ENCODE measurements at regions not wholly inside any gene's neighbourhood (a gene's known extent, or its start where the extent isn't known, plus 50 kb on each side); places are given as distances from the start of the nearest gene placed in this dataset.

- no peak for DNase-seq
Measured at GRCh38 chr11:11076879-11077278, 219.0 kb upstream of the ZBED5 start.

DNA sequence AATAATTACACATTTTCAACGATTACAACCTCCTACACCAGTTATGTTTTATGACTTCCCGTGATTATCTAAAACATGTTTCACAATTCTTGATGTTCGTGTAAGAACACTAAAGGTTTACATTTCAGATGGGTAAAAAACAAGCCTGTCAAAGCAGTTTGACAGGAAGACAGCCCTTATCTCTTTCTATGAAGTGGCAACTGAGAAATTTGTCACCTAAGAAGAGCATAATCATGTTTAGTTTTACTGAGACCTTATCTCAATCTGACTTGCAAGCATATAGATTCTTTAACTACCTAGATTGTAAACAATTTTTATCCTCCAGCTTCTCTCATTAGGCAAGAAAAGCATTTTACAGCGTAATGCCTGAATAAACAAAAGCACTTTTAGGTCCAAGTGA is 218.4 kb upstream of the ZBED5 start:
- DNase-seq = no peak

GRCh38 chr11:11075515-11076171 is 217.8 kb upstream of the ZBED5 start:
- no peak for DNase-seq

- no peak for DNase-seq
Measured at GRCh38 chr11:11074686-11075335, 217.0 kb upstream of the ZBED5 start.

GRCh38 chr11:11073996-11074395 is 216.1 kb upstream of the ZBED5 start:
- DNase-seq = no peak

GRCh38 chr11:11072067-11072466 is 214.2 kb upstream of the ZBED5 start:
- DNase-seq = no peak

GRCh38 chr11:11071486-11071885 is 213.6 kb upstream of the ZBED5 start:
- no peak for DNase-seq

- DNase-seq = no peak
Measured at GRCh38 chr11:11070976-11071375, 213.1 kb upstream of the ZBED5 start.

DNA sequence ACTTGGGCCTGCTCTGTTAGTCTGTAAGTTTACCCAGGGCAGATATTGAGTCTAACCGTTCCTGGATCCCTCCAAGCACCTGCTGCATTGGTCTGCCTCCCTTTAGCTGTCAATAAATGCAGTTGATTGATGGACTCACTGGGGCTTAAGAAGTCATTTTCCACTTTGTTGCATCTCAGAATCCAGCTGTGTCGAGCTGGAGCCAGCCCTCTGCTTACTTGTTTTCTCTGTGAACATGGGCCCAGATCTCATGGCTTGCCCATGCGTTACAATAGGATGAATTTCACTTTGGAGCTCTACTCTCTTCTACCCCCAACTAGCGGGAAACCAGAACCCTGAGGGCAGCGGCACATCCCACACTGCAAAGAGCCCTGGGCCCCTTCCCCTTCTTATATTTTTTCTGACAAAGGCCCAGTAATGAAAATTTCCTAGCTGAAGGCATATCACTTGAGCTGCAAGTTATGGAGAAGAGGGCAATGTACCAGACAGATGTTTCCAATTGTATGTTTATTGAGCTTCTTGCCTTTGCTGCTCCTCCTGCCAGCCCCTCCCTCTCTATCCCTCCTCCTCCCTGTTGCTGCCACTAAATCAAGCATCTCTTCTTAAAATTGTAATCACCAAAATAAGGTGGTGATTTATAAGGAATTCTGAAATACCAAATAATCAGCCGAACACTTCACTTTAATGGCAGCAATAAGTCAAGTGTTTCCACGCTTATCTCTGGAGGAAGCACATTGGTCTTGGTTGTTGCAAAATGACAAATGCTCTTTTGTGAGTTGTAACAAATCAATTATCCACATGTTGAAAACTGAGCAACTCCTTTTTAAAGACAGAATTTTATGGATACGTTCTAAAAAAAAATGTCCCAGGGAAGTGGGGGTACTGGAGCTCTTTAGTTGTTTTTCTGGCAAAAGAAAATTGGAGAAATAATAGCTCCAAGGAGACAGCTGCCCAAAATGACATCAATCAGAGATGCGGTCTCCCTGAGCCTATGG is 212.3 kb upstream of the ZBED5 start:
- DNase-seq = no peak

DNA sequence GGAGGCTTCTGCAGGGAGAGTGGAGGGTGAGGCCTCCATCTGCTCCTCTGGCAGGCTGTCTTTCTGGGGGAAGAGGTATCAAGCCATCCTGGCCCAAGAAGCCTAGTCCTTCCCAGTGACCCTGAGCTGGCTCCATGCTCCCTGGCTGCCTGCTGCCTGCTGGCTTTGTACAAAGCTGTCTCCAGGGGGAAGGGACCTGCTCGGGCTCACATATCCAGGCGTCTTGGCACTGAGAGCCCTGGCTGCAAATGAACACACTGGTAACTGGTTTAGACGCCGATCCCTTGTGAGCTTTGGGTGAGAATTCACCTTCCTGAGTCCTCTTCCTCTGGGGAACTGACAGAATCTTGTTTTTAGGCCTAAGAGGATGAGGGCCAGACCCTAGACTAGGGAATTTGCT is 210.3 kb upstream of the ZBED5 start:
- no peak for DNase-seq

DNA sequence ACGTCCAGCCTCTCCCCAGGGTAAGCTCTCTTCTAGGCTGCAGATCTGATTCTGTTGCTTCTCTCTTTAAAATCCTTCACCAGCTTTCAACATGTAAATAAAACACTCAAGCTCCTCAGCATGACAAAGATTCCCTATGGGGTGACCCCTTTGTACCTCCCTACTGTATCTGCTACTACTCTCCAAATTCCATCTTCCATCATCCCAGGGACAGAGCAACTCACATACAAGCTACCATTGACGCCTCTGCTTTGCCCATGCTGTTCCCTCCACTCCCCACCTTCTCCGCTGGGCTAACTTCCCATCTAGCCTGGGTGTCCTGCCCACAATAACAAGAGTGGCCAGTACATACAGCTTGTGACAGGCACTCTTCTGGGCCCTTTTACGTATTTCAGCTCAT is 207.5 kb upstream of the ZBED5 start:
- DNase-seq = no peak

DNA sequence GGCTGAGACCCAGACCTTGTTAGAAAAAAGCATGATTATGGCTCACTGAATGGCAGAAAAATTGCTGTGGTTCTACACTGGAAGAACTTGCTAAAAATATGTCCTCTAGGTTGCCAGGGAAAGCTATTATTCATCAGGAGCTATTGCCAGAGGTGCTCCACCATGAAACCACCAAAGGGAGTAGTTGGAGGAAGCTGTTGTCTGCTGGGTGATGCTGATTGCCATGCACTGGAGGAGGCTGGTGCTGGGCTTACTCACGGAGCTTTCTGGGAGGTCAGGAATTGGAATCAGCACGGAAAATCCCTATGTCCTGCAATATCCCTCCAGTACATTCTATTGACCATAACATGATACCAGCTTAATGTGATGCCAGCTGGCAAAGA is 199.6 kb upstream of the ZBED5 start:
- no peak for DNase-seq

DNA sequence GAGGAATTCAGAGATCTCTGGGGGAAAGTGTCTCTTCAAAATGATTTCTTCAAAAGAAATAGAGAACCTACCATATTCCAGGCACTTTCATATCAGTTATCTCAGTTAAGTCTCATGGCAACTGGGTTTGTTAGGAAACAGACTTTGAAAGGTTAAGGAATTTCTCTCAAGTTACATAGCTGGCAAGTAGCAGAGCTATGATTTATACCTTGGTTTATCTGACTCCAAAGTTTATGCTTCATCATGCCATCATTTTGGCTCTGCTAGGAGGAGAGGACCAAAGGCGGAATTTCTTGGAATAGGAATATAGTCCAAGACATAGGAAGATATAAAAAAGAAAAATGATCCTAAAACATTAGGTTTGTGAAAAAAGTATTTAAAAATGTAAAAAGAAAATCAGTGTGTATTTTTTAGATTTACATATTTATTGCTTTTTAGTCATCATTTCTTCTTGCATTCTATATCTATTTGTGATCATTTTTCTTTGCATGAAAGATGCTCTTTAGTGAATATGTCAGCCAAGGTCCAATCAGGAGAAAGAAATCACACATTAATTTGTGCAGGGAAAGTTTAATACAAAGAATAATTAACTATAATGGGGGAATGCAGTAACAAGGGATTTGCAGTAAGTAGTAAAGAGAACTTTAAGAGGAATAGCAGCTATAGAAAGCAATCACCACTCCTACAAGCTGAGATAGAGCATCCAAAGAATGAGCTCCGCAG is 199.1 kb upstream of the ZBED5 start:
- DNase-seq = no peak

GRCh38 chr11:11056316-11056715 is 198.5 kb upstream of the ZBED5 start:
- no peak for DNase-seq

DNA sequence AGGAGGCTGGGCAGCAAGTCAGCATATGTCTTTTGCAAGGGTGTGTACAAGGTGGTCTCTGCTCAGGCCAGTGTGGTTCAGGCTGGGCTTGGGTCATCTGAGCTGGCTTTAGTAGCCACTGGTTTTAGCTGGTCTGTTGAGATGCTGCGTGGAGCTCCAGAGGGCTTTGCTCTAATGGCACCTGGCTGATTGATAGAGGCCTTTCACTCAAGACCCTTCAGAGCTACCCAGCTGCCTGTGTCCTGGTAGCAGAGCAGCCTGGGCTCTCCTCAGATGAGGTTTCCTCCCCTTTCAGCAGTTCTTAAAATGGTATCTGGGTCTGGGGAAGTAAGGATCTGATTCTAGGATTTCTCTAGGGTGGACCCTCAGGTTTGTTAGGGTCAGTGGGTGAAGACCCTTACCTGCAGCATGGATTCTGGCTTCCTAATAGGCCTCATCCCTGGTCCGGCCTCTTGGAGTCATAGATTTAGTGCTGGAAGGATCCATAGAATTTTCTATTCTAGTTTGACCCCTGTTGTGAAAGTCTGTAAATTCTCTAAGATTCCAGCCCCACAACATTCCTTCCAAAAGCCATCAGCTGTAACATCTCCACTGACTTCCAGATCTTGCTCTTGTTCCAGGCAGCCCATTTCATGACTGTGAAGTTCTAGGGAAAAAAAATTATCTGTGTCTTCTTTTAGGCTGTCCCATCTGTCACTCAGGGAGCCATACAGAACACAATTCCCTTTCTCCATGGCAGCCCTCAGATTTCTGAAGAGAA is 190.2 kb upstream of the ZBED5 start:
- no peak for DNase-seq

DNA sequence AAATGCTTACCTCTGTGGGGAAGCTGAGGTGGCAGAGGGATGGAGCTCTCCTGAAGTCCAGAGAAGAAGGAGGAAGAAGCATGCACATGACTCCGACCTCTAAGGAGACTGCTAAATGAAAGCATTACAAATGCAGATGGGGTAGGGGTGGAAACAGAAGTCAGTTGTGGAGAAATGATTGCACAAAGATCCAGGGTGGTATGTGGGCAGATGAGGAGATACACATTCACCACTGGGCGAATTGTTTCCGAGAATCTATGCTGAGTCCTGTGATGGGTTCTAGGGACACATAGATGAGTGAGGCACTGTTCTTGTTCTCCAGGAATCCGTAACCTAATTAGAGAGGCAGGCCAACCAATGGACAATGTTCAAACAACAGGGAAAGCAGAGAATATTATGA is 188.9 kb upstream of the ZBED5 start:
- DNase-seq = no peak

DNA sequence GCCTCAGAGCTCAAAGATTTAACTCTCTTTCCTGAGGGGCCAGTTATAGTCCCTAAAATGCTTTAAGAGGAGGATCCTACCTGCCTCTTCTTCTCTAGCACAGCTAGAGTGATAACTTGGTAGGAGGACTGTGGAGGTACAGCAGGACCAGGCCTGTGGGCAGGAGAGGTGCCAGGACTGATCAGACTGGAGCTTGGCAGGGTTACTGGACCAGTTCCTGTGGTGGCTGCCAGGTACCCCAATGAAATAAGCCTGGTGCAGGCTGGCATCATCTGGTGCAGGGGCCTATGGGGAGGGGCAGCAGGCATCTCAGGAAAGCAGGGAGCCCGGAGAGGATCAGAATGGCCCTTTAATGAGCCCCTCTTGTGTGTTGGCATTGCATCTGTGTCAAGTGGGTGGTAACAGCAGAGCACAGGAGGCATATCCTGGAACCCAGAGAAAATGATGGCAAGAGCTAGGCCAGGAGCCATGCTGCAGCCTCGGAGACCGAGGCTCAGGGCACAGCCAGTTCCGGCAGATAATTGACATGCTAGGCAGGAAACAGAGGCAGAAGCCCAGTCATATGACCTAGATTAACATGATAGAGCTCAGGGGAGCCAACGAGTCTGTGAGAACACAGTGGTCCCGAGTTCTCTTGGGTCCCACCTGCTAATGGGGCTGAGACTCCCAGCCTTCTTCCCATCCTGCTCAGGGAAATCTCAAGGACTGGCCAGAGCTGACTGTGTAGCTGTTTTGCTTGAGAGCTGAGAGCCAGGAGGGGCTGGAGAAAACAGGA is 187.5 kb upstream of the ZBED5 start:
- DNase-seq = no peak

- DNase-seq = no peak
Measured at GRCh38 chr11:11044137-11044855, 186.4 kb upstream of the ZBED5 start.

DNA sequence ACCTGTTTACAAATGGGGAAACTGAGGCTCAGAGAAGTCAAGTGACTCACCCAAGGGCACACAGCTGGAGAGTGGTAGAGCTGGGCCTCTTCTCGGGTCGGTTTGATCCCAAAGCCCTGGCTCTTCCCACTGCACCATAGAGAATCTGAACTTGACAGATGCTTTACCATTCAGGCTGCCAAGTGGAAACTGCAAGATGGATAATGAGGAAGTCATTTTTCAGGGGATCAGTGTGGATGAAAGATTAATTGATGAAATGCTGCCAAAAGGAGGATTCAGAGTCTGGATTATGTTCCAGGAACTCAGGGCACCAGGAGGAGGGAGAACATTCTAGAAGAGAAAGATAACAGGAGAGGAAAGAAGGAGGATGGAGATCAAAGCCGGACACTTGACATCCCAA is 185.9 kb upstream of the ZBED5 start:
- no peak for DNase-seq

- no peak for DNase-seq
Measured at GRCh38 chr11:11039208-11039965, 181.5 kb upstream of the ZBED5 start.

All from activated CD4-positive, alpha-beta T cell treated with anti-CD3 and anti-CD28 coated beads, Interleukin-2, amount 50 U/mL, for 16 hours (primary cell).